Nephron (organoid): ENCODE measurements at regions not wholly inside any gene's neighbourhood (a gene's known extent, or its start where the extent isn't known, plus 50 kb on each side); places are given as distances from the start of the nearest gene placed in this dataset.
"Not testable (repeated sequence)": the region's sequence is repeated elsewhere in the genome, so short reads cannot be mapped to it uniquely, and the experiment has no call there.

Experiments used
- H3K27ac Mint-ChIP-seq, 3 experiments: 2 replicates each; pipeline ENCODE4 v1.8.0; 2020; ENCODE audit warnings: mixed read lengths in 3 of 3, mild to moderate bottlenecking in 2 of 3, moderate library complexity in 1 of 3
- H3K27me3 Mint-ChIP-seq: 2 replicates; pipeline ENCODE4 v1.8.0; 2021; ENCODE audit warnings: low read depth, mild to moderate bottlenecking, moderate library complexity, mixed read lengths
- H3K36me3 Mint-ChIP-seq: 2 replicates; pipeline ENCODE4 v1.8.0; 2020; ENCODE audit warnings: low read depth, mixed read lengths
- H3K4me1 Mint-ChIP-seq: 2 replicates; pipeline ENCODE4 v1.8.0; 2020; ENCODE audit warnings: mixed read lengths
- H3K4me3 Mint-ChIP-seq, 3 experiments: 2 replicates each; pipeline ENCODE4 v1.8.0; 2020; ENCODE audit warnings: mild to moderate bottlenecking in 3 of 3, mixed read lengths in 3 of 3, moderate library complexity in 2 of 3
- H3K9me3 Mint-ChIP-seq: 2 replicates; pipeline ENCODE4 v1.8.0; 2020; ENCODE audit warnings: mixed read lengths
- TF ChIP-seq, protein P1 (sequence below), 3 experiments: fragments of 200-600 bp; sonication (generic); IDR thresholded peaks; one replicate each; pipeline ENCODE4 v1.5.0; 2021; ENCODE audit warnings: antibody characterized with exemption in 3 of 3; ENCODE audit not compliant: unreplicated experiment in 3 of 3

DNA sequence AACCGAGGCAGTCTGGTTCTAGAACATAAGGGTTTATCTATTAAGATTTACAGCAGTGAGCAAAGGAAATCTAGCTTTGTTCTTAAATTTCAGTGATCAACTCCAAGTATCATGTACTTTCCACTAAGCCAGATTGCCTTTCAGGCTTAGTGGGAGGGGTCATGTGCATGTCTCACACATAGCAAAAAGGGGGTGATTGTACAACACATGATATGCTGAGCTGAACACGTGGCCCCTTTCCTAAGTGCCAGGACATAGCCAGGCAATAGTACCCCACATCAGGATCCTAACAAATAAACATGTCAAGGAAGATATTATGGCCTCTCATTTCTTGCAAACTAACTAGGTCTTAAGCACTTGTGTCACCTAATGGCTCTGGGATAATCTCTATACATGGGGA lies 347.2 kb downstream of the C12orf75 start:
- Mint-ChIP-seq H3K4me3 (no peak overlapping the region), H3K27ac (no peak overlapping the region), H3K27me3 (no peaks in the 10 kb centered on the region), H3K36me3 (no peaks in the 10 kb centered on the region), H3K9me3 (no peaks in the 10 kb centered on the region), H3K4me1 (peaks cover 33% of the 10 kb centered on the region)
- TF ChIP-seq, protein P1, sequence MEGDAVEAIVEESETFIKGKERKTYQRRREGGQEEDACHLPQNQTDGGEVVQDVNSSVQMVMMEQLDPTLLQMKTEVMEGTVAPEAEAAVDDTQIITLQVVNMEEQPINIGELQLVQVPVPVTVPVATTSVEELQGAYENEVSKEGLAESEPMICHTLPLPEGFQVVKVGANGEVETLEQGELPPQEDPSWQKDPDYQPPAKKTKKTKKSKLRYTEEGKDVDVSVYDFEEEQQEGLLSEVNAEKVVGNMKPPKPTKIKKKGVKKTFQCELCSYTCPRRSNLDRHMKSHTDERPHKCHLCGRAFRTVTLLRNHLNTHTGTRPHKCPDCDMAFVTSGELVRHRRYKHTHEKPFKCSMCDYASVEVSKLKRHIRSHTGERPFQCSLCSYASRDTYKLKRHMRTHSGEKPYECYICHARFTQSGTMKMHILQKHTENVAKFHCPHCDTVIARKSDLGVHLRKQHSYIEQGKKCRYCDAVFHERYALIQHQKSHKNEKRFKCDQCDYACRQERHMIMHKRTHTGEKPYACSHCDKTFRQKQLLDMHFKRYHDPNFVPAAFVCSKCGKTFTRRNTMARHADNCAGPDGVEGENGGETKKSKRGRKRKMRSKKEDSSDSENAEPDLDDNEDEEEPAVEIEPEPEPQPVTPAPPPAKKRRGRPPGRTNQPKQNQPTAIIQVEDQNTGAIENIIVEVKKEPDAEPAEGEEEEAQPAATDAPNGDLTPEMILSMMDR (IDR thresholded peaks at IDR 0.05; ENCODE audit: unreplicated experiment in 3 of 3) = no peak

DNA sequence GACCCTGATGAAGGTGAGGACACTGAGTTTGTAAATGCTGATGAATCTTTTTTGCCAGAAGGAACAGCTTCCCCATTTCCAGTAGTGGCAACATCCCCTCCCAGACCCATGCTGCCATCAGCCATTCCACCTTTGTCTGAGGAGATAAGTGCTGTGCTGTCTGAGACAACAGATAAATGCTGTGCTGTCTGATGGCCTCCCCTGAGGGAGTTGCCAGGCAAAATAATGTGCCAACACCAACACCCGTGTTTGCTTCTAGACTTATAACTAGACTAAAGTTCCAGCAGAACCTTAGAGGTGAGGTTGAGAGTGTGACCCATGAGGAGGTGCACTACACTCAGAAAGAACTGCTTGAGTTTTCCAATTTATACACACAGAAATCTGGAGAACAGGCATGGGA lies 349.5 kb downstream of the C12orf75 start:
- Mint-ChIP-seq H3K4me1 (peaks cover 26% of the 10 kb centered on the region), H3K4me3 (no peak overlapping the region), H3K36me3 (no peaks in the 10 kb centered on the region), H3K9me3 (peaks cover 2% of the 10 kb centered on the region), H3K27me3 (no peaks in the 10 kb centered on the region), H3K27ac (no peak overlapping the region)
- TF ChIP-seq, protein P1 (IDR thresholded peaks at IDR 0.05; ENCODE audit: unreplicated experiment in 3 of 3) = no peak

DNA sequence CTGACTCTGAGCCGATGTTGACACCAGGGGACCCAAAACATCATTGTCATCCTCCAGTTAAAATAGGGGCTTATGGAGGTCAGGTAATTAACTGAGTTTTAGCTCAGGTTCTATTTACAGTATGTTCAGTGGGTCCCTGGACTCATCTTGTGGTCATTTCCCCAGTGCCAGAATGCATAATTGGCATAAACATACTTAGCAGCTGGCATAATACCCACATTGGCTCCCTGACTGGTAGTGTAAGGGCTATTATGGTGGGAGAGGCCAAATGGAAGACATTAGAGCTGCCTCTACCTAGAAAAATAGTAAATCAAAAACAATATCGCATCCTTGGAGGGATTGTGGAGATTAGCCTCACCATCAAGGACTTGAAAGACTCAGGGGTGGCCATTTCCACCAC lies 350.9 kb downstream of the C12orf75 start:
- H3K9me3 Mint-ChIP-seq = peaks cover 2% of the 10 kb centered on the region
- no peak overlapping the region for H3K4me3 Mint-ChIP-seq
- H3K27me3 Mint-ChIP-seq = no peaks in the 10 kb centered on the region
- peaks cover 18% of the 10 kb centered on the region for H3K4me1 Mint-ChIP-seq
- TF ChIP-seq, protein P1 (IDR thresholded peaks at IDR 0.05; ENCODE audit: unreplicated experiment in 3 of 3) = no peak
- H3K36me3 Mint-ChIP-seq = no peaks in the 10 kb centered on the region
- H3K27ac Mint-ChIP-seq = no peak overlapping the region

DNA sequence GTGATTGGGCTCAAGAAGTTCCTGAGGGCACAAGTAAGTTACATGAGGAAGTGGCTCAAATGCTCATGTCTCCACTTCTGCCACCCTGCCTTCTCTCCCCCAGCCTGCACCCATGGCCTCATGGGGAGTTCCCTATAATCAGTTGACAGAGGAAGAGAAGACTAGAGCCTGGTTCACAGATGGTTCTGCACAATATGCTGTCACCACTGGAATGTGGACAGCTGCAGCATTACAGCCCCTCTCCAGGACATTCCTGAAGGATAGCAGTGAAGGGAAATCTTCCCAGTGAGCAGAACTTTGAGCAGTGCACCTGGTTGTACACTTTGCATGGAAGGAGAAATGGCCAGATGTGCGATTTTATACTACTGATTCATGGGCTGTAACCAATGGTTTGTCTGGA lies 352.3 kb downstream of the C12orf75 start:
- H3K4me3 Mint-ChIP-seq, H3K27me3 Mint-ChIP-seq, H3K36me3 Mint-ChIP-seq, H3K9me3 Mint-ChIP-seq, H3K27ac Mint-ChIP-seq, H3K4me1 Mint-ChIP-seq: not testable (repeated sequence)

DNA sequence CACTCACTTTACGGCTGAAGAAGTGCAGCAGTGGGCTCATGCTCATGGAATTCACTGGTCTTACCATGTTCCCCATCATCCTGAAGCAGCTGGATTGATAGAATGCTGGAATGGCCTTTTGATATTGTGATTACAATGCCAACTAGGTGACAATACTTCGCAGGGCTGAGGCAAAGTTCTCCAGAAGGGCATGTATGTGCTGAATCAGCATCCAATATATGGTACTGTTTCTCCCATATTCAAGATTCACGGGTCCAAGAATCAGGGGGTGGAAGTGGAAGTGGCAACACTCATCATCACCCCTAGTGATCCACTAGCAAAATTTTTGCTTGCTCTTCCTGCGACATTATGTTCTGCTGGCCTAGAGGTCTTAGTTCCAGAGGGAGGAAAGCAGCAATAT lies 353.3 kb downstream of the C12orf75 start:
- H3K36me3 Mint-ChIP-seq, H3K27me3 Mint-ChIP-seq, H3K4me1 Mint-ChIP-seq, H3K27ac Mint-ChIP-seq, H3K9me3 Mint-ChIP-seq, H3K4me3 Mint-ChIP-seq: not testable (repeated sequence)

DNA sequence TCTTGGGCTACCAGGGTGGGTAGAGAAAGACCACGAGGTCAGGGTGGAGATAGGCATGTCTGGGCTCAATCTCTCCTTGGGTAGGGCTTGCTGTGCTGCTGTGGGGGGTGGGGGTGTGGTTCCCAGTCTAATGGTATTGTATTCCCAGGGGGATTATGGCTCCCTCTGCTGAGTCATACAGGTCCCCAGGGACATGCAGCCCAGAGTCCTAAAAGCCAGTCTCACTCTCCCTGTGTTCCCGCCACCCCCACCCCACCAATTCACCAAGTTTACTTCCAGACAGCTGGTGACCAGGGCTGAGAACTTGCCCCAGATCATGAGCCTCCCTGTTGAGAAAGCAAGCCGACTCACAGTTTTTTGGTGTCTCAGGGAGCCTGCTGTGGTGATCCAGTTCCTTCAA lies 367.6 kb downstream of the C12orf75 start:
- Mint-ChIP-seq H3K36me3 (no peaks in the 10 kb centered on the region), H3K4me3 (no peak overlapping the region), H3K27me3 (peaks cover 7% of the 10 kb centered on the region), H3K4me1 (no peaks in the 10 kb centered on the region), H3K27ac (no peak overlapping the region), H3K9me3 (peaks cover 35% of the 10 kb centered on the region)
- TF ChIP-seq, protein P1 (IDR thresholded peaks at IDR 0.05; ENCODE audit: unreplicated experiment in 3 of 3) = no peak

DNA sequence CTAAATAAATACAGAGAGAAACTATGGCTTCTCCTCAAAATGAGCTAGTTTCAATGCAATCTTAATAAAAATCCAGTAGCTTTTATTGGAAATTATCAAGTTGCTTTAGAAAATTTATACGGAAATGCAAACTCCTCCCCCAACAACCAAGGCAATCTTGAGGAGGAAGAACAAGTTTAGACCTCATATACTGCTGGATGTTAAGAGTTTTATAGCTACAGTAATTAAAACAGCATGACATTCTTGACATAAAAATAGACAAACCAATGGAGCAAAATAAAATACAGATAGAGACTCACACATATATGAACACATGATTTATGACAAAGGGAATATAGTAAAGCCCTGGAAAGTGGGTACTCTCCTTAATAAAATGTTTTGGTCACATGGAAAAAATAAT lies 368.7 kb downstream of the C12orf75 start:
- no peaks in the 10 kb centered on the region for H3K4me1 Mint-ChIP-seq
- H3K36me3 Mint-ChIP-seq = no peaks in the 10 kb centered on the region
- H3K27ac Mint-ChIP-seq = no peak overlapping the region
- H3K9me3 Mint-ChIP-seq = peaks cover 34% of the 10 kb centered on the region
- peaks cover 11% of the 10 kb centered on the region for H3K27me3 Mint-ChIP-seq
- H3K4me3 Mint-ChIP-seq = no peak overlapping the region
- TF ChIP-seq, protein P1 (IDR thresholded peaks at IDR 0.05; ENCODE audit: unreplicated experiment in 3 of 3) = no peak
